DMS153 (cell line): ENCODE measurements at regions not wholly inside any gene's neighbourhood (a gene's known extent, or its start where the extent isn't known, plus 50 kb on each side); places are given as distances from the start of the nearest gene placed in this dataset.

ENCODE experiments used
- DNase-seq: peaks from one replicate; lab custom pipeline; 2025; lab: John Stamatoyannopoulos, UW

- DNase-seq = no peak
Observed at GRCh38 chr2:198213253-198213652, 408.9 kb downstream of the PLCL1 start.

GRCh38 chr2:198211706-198212105, 407.3 kb downstream of the PLCL1 start:
- no peak for DNase-seq

- no peak for DNase-seq
Observed at GRCh38 chr2:198203336-198204069, 399.1 kb downstream of the PLCL1 start.
